Ovary (tissue), 7 donors: ENCODE measurements at regions not wholly inside any gene's neighbourhood (a gene's known extent, or its start where the extent isn't known, plus 50 kb on each side); places are given as distances from the start of the nearest gene placed in this dataset.

Source experiments
- DNase-seq, 5 donors: peaks; one replicate each; pipeline ENCODE4 v3.0.0-alpha.2; 2019 to 2020
- H3K27ac ChIP-seq, 2 donors: fragments of 200-600 bp; one replicate each; pipeline versions ENCODE4 v1.5.1 to v1.8.0; 2019 to 2022
- H3K27me3 ChIP-seq: fragments of 200-600 bp; one replicate; pipeline ENCODE4 v1.8.0; 2022
- H3K36me3 ChIP-seq: fragments of 200-600 bp; sonication (generic); one replicate; pipeline ENCODE4 v1.5.1; 2019
- H3K4me1 ChIP-seq: one replicate; pipeline ENCODE4 v1.8.1; 2013; ENCODE audit warnings: mild to moderate bottlenecking, moderate library complexity; ENCODE audit not compliant: insufficient read depth
- H3K4me3 ChIP-seq: fragments of 200-600 bp; sonication (generic); one replicate; pipeline ENCODE4 v1.5.1; 2017
- H3K9me3 ChIP-seq, 2 donors: fragments of 200-600 bp in 1 of 2; sonication (generic) in 1 of 2; one replicate each; pipeline versions ENCODE4 v1.5.1 to v1.8.1; 2013 to 2019; ENCODE audit warnings: mild to moderate bottlenecking in 1 of 2, moderate library complexity in 1 of 2
- EP300 ChIP-seq: sonication (generic); formaldehyde crosslinking; IDR thresholded peaks from one replicate; pipeline ENCODE4 v1.6.1; 2017; ENCODE audit warnings: antibody characterized with exemption
- POLR2A ChIP-seq: fragments of 450-650 bp; IDR thresholded peaks from one replicate; pipeline ENCODE4 v1.6.1; 2017; ENCODE audit warnings: antibody characterized with exemption, mild to moderate bottlenecking, moderate library complexity
- WGBS, 3 donors: extraction: QIAGEN DNeasy Blood & Tissue Kit in 1 of 3; methylation state at CpG; one replicate each; pipeline versions ENCODE4 v1.1.5 to v1.1.7; 2013 to 2017; 5-methylcytosine and 5-hydroxymethylcytosine counted together
- intact Hi-C, 4 donors: fragments of 100-400 bp; cut with DNase I; formaldehyde crosslinking; loops; one replicate each; pipeline versions ENCODE4 v1.11.0 to v1.15.1; 2022 to 2023
- TF ChIP-seq, protein P1 (sequence below), 3 donors: fragments of 450-650 bp in 2 of 3; fragments of 200-600 bp in 1 of 3; IDR thresholded peaks; one replicate each; pipeline versions ENCODE4 v1.5.1 to v1.8.0; 2016 to 2022; ENCODE audit warnings: antibody characterized with exemption in 3 of 3, mild to moderate bottlenecking in 1 of 3
- donor health status: DM: no; HTN: no; CAD: no; lungs with moderate emphysema.
- donor health status: DM: no; HTN: no; CAD: no.
- donor health status: Bipolar disorder and iron deficiency.
- donor health status: DM: no; HTN: no; CAD: no.
- donor health status: DM: yes; HTN: yes; CAD: no.

DNA sequence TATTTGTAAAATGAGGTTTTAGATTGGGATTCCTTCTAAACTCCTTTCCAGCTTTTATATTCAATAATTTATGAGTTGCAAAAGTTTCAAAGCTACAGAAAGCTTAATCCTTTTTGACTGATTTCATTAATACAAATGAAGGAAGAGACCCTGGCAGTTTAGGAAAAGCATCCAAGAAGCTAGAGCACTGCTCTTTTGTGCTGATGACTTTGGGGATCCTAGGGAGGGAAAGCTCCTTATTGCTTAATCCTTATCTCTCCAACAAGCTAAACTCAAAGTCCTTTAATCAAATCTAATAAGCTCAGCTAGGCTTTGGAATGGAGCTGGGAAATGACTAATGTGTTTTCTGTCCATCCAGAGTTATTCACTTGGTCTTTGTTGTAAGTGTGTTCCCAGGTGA lies 285.4 kb downstream of the ACTR3B start:
- no peak for TF ChIP-seq EP300
- H3K27ac ChIP-seq, result no peak overlapping the region
- no peaks in the 10 kb centered on the region for H3K9me3 ChIP-seq
- DNase-seq, result no peak
- intact Hi-C loops, result no loop called here
- H3K36me3 ChIP-seq, result no peaks in the 10 kb centered on the region
- no peaks in the 10 kb centered on the region for H3K4me1 ChIP-seq
- H3K27me3 ChIP-seq, result no peaks in the 10 kb centered on the region
- H3K4me3 ChIP-seq, result no peak overlapping the region

DNA sequence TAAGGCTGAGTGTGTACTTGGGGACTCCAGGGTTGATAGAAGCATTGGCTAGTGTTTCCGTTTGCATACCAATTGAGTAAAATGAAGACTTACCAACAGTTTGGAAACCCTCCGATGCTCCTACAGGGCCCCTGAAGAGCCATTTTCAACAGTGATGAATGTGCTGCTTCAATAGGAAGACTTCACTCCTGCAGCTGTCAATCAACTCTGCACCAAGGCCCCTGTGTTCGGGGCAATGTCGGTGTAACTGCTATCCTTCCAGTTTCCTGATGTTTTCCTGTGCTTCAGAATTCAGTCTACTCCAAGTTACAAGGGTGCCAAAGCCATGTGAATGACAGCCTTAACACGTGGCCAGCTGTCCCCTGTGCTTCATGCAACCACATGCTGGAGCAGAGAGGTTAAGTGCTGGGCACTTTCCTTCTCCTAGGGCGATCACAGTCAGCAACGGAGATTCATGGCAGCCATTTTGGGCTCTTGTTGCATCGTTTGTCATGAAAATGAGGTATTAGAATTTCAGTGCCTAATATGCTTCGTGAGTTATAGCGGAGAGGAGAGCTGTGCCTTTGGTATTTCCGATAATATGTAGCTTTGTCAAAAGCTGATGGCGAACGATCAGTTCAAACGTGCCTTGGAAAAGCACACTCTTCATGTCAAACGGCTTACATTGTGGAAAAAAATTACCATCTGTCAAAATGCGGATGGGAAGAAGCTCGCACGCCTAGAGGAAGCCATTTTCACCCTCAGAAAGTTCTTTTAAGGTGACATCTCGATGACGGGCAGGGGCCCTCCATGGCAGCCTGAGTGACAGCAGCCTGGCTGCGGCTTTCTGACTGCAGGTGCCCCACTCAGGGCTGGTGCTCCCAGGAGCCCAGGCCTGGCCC lies 287.8 kb downstream of the ACTR3B start:
- H3K27ac ChIP-seq, result no peak overlapping the region
- H3K27me3 ChIP-seq, result no peaks in the 10 kb centered on the region
- no peaks in the 10 kb centered on the region for H3K9me3 ChIP-seq
- no peak overlapping the region for H3K4me3 ChIP-seq
- no peak for DNase-seq
- intact Hi-C loops, result no loop called here
- TF ChIP-seq EP300, result no peak
- TF ChIP-seq, protein P1, sequence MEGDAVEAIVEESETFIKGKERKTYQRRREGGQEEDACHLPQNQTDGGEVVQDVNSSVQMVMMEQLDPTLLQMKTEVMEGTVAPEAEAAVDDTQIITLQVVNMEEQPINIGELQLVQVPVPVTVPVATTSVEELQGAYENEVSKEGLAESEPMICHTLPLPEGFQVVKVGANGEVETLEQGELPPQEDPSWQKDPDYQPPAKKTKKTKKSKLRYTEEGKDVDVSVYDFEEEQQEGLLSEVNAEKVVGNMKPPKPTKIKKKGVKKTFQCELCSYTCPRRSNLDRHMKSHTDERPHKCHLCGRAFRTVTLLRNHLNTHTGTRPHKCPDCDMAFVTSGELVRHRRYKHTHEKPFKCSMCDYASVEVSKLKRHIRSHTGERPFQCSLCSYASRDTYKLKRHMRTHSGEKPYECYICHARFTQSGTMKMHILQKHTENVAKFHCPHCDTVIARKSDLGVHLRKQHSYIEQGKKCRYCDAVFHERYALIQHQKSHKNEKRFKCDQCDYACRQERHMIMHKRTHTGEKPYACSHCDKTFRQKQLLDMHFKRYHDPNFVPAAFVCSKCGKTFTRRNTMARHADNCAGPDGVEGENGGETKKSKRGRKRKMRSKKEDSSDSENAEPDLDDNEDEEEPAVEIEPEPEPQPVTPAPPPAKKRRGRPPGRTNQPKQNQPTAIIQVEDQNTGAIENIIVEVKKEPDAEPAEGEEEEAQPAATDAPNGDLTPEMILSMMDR (IDR thresholded peaks at IDR 0.05), result no peak
- TF ChIP-seq POLR2A, result no peak
- WGBS, 3 donors, result 87 to 89% (median 89%) methylated on average over 21 of the region's 21 CpGs
- no peaks in the 10 kb centered on the region for H3K4me1 ChIP-seq
- no peaks in the 10 kb centered on the region for H3K36me3 ChIP-seq

DNA sequence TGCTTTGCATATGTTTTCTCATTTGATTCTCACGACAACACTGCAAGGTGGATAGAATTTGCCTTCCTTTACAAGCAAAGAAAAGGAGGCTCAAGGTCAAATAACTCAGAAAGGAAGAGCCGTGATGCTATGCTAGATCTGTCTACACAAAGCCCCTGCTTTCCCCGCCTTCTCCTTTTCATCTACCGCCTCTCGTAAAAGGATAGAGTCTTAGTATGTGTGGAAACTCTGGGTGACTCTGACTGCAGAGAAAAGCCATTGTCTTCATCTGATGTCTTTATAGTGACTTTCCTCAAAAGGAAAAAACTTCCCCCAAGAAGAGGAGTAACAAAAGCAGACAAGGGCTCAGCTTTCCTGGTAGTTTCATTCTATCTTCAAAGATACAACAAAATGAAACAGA lies 292.7 kb downstream of the ACTR3B start:
- Histone ChIP-seq H3K4me1 (no peaks in the 10 kb centered on the region), H3K9me3 (no peaks in the 10 kb centered on the region), H3K27me3 (no peaks in the 10 kb centered on the region), H3K4me3 (no peak overlapping the region), H3K27ac (no peak overlapping the region), H3K36me3 (no peaks in the 10 kb centered on the region)
- intact Hi-C loops, result no loop called here
- no peak for TF ChIP-seq EP300
- TF ChIP-seq POLR2A, result no peak
- TF ChIP-seq, protein P1 (IDR thresholded peaks at IDR 0.05), result no peak
- no peak for DNase-seq
- WGBS, 3 donors, result 62 to 70% (median 62%) methylated on average over 5 of the region's 5 CpGs

DNA sequence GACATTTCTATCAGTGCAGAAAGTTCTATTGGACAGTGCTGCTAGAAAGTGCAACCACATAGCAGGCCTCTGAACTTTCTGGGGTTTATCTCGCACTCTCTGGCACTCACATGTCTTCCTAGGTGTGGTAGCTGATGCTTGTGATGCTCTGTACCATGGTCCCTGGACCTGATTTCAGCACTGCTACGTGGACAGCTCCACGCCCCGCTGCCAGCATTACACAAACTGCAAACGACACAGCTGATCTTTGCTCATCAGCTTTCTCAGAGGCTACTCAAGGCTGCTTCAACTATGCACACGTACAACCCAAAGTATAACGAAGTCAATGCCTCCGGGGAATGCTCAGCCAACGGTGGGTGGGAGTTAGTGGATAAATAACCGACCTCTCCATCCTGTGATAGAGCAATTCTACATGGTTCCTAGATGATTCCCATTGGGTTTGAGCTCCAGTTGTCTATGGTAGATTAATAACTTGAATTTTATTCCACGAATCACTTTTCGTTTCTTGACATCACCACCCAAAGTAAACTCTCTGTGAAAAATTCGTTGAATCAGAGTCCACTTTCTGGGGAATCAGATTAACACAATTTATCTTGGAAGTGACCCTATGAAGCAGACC lies 302.5 kb downstream of the ACTR3B start:
- no peaks in the 10 kb centered on the region for H3K9me3 ChIP-seq
- H3K27ac ChIP-seq, result no peak overlapping the region
- TF ChIP-seq EP300 (no peak), POLR2A (no peak)
- TF ChIP-seq, protein P1 (IDR thresholded peaks at IDR 0.05), result no peak
- WGBS, 3 donors, result 23 to 33% (median 25%) methylated on average over 13 of the region's 13 CpGs
- no peaks in the 10 kb centered on the region for H3K4me1 ChIP-seq
- intact Hi-C loops, result no loop called here
- no peak overlapping the region for H3K4me3 ChIP-seq
- H3K36me3 ChIP-seq, result no peaks in the 10 kb centered on the region
- H3K27me3 ChIP-seq, result no peaks in the 10 kb centered on the region
- peak in 1 of 5 donors; percentile 20 for DNase-seq

DNA sequence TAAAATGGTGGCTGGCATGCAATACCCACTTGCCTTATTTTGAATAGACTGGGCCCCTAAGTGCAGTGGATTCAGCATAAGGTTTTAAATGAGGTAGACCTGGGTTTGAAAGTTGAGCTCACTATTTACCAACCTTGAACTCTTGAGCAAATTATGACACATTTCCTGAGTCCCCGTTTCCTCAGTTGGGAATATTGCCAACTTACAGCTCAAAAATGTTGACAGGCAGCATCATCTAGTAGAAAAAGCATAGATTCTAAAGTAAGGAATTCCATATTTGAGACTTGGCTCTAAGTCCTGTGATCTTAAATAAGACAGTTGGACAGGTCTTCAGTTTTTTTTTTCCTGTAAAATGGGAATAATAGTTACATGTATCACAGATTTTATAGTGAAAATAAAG lies 305.5 kb downstream of the ACTR3B start:
- no peak overlapping the region for H3K4me3 ChIP-seq

More for the DNA sequence above, 305.5 kb downstream of the ACTR3B start:
- no peak overlapping the region for H3K27ac ChIP-seq
- H3K36me3 ChIP-seq, result no peaks in the 10 kb centered on the region
- H3K4me1 ChIP-seq, result no peaks in the 10 kb centered on the region
- TF ChIP-seq, protein P1 (IDR thresholded peaks at IDR 0.05), result no peak
- TF ChIP-seq POLR2A, result no peak
- no peak for TF ChIP-seq EP300
- no peaks in the 10 kb centered on the region for H3K9me3 ChIP-seq
- WGBS, 3 donors, result 5 to 11% (median 8%) methylated on average over 1 of the region's 1 CpG
- no peak for DNase-seq
- no peaks in the 10 kb centered on the region for H3K27me3 ChIP-seq
- intact Hi-C loops, result no loop called here
